H9 (cell line): ENCODE measurements at regions not wholly inside any gene's neighbourhood (a gene's known extent, or its start where the extent isn't known, plus 50 kb on each side); places are given as distances from the start of the nearest gene placed in this dataset.

Source experiments
- DNase-seq: peaks from one replicate; pipeline ENCODE4 v3.0.0-alpha.2; 2017
- H2AFZ ChIP-seq: one replicate; pipeline ENCODE4 v1.6.1; 2013; ENCODE audit warnings: mild to moderate bottlenecking, low read length, control low read depth, moderate library complexity
- H2AK5ac ChIP-seq: 2 replicates; pipeline ENCODE4 v1.6.1; 2013; ENCODE audit warnings: low read length, control low read depth, mixed read lengths; ENCODE audit not compliant: insufficient read length
- H2BK120ac ChIP-seq: one replicate; pipeline ENCODE4 v1.6.1; 2013; ENCODE audit warnings: low read depth, mild to moderate bottlenecking, low read length, control low read depth, inconsistent platforms; ENCODE audit not compliant: poor library complexity, severe bottlenecking
- H2BK12ac ChIP-seq: 2 replicates; pipeline ENCODE4 v1.6.1; 2013; ENCODE audit warnings: low read length, control low read depth, mixed read lengths, low read depth; ENCODE audit not compliant: insufficient read length
- H2BK15ac ChIP-seq: 2 replicates; pipeline ENCODE4 v1.6.1; 2013; ENCODE audit warnings: low read depth, low read length, control low read depth
- H2BK20ac ChIP-seq: one replicate; pipeline ENCODE4 v1.6.1; 2013; ENCODE audit warnings: low read depth, mild to moderate bottlenecking, low read length, control low read depth, inconsistent platforms; ENCODE audit not compliant: poor library complexity, severe bottlenecking
- H2BK5ac ChIP-seq: 2 replicates; pipeline ENCODE4 v1.6.1; 2013; ENCODE audit warnings: low read length, control low read depth, mixed read lengths; ENCODE audit not compliant: insufficient read length
- H3K14ac ChIP-seq: 2 replicates; pipeline ENCODE4 v1.6.1; 2013; ENCODE audit warnings: low read length, control low read depth; ENCODE audit not compliant: insufficient read depth
- H3K18ac ChIP-seq: 2 replicates; pipeline ENCODE4 v1.6.1; 2013; ENCODE audit warnings: low read depth, mild to moderate bottlenecking, mixed read lengths, low read length, control low read depth; ENCODE audit not compliant: insufficient read length
- H3K23ac ChIP-seq: 2 replicates; pipeline ENCODE4 v1.6.1; 2013; ENCODE audit warnings: low read length, control low read depth, mixed read lengths, low read depth; ENCODE audit not compliant: insufficient read length
- H3K23me2 ChIP-seq: 2 replicates; pipeline ENCODE4 v1.6.1; 2013; ENCODE audit warnings: low read depth, mild to moderate bottlenecking, mixed read lengths, low read length, control low read depth; ENCODE audit not compliant: insufficient read length, poor library complexity, severe bottlenecking
- H3K27ac ChIP-seq: 2 replicates; pipeline ENCODE4 v1.5.1; 2013; ENCODE audit warnings: low read length, control low read depth, mixed read lengths, low read depth; ENCODE audit not compliant: insufficient read length
- H3K27me3 ChIP-seq: 2 replicates; pipeline ENCODE4 v1.6.1; 2013; ENCODE audit warnings: low read length, control low read depth, inconsistent platforms; ENCODE audit not compliant: insufficient read depth
- H3K4ac ChIP-seq: 2 replicates; pipeline ENCODE4 v1.6.1; 2013; ENCODE audit warnings: low read depth, mild to moderate bottlenecking, control low read depth, inconsistent platforms, low read length, moderate library complexity
- H3K4me1 ChIP-seq: 2 replicates; pipeline ENCODE4 v1.6.1; 2013; ENCODE audit warnings: low read length, control low read depth, inconsistent platforms; ENCODE audit not compliant: insufficient read depth
- H3K4me2 ChIP-seq: 2 replicates; pipeline ENCODE4 v1.6.1; 2013; ENCODE audit warnings: low read length, control low read depth, mixed read lengths; ENCODE audit not compliant: insufficient read length, insufficient read depth
- H3K56ac ChIP-seq: 2 replicates; pipeline ENCODE4 v1.6.1; 2013; ENCODE audit warnings: low read depth, mild to moderate bottlenecking, mixed read lengths, low read length, control low read depth; ENCODE audit not compliant: insufficient read length
- H3K79me1 ChIP-seq: 2 replicates; pipeline ENCODE4 v1.6.1; 2013; ENCODE audit warnings: low read depth, mild to moderate bottlenecking, moderate library complexity, low read length, control low read depth, inconsistent platforms; ENCODE audit not compliant: insufficient read depth, poor library complexity, severe bottlenecking
- H3K79me2 ChIP-seq: 2 replicates; pipeline ENCODE4 v1.6.1; 2013; ENCODE audit warnings: low read length, control low read depth, inconsistent platforms; ENCODE audit not compliant: insufficient read depth
- H3K9ac ChIP-seq: 2 replicates; pipeline ENCODE4 v1.6.1; 2013; ENCODE audit warnings: low read length, control low read depth, mixed read lengths; ENCODE audit not compliant: insufficient read length; ENCODE audit errors: extremely low read depth
- H3K9me3 ChIP-seq: one replicate; pipeline ENCODE4 v1.6.1; 2013; ENCODE audit warnings: low read depth, low read length, inconsistent platforms; ENCODE audit not compliant: control insufficient read depth
- H3T11ph ChIP-seq: one replicate; pipeline ENCODE4 v1.6.1; 2013; ENCODE audit warnings: mild to moderate bottlenecking, low read length, control low read depth, inconsistent platforms
- H4K20me1 ChIP-seq: one replicate; pipeline ENCODE4 v1.6.1; 2013; ENCODE audit not compliant: control insufficient read depth, insufficient read length, insufficient read depth
- H4K5ac ChIP-seq: 2 replicates; pipeline ENCODE4 v1.6.1; 2013; ENCODE audit warnings: low read depth, mild to moderate bottlenecking, mixed read lengths, low read length, control low read depth; ENCODE audit not compliant: insufficient read length
- H4K8ac ChIP-seq: replicated peaks from 2 replicates; pipeline ENCODE4 v1.6.1; 2013; ENCODE audit warnings: low read length, control low read depth, mixed read lengths, low read depth; ENCODE audit not compliant: insufficient read length
- H4K91ac ChIP-seq: 2 replicates; pipeline ENCODE4 v1.6.1; 2013; ENCODE audit warnings: low read depth, mild to moderate bottlenecking, moderate library complexity, mixed read lengths, low read length, control low read depth; ENCODE audit not compliant: insufficient read length
- H3K27ac Mint-ChIP-seq, 3 experiments: 2 replicates in 2 of 3; 3 replicates in 1 of 3; pipeline ENCODE4 v1.8.0; 2020 to 2021; ENCODE audit warnings: mixed read lengths in 3 of 3, mild to moderate bottlenecking in 1 of 3, moderate library complexity in 1 of 3
- H3K27me3 Mint-ChIP-seq: 2 replicates; pipeline ENCODE4 v1.8.0; 2021; ENCODE audit warnings: low read depth, mild to moderate bottlenecking, moderate library complexity, mixed read lengths
- H3K36me3 Mint-ChIP-seq, 3 experiments: 2 replicates in 2 of 3; 3 replicates in 1 of 3; pipeline ENCODE4 v1.8.0; 2020 to 2021; ENCODE audit warnings: low read depth in 3 of 3, mixed read lengths in 3 of 3; ENCODE audit not compliant: insufficient read depth in 1 of 3
- H3K4me1 Mint-ChIP-seq, 2 experiments: 2 replicates each; pipeline ENCODE4 v1.8.0; 2020; ENCODE audit warnings: mixed read lengths in 2 of 2
- H3K4me3 Mint-ChIP-seq, 2 experiments: 2 replicates in 1 of 2; 3 replicates in 1 of 2; pipeline ENCODE4 v1.8.0; 2020 to 2021; ENCODE audit warnings: mild to moderate bottlenecking in 2 of 2, mixed read lengths in 2 of 2, moderate library complexity in 1 of 2
- H3K9me3 Mint-ChIP-seq, 2 experiments: 2 replicates in 1 of 2; 3 replicates in 1 of 2; pipeline ENCODE4 v1.8.0; 2020; ENCODE audit warnings: mild to moderate bottlenecking in 2 of 2, mixed read lengths in 2 of 2, moderate library complexity in 1 of 2
- TF ChIP-seq, protein P1 (sequence below): fragments of 200-600 bp; sonication (generic); conservative IDR thresholded peaks from 3 replicates; pipeline ENCODE4 v1.8.0; 2021; ENCODE audit warnings: antibody characterized with exemption, mild to moderate bottlenecking

DNA sequence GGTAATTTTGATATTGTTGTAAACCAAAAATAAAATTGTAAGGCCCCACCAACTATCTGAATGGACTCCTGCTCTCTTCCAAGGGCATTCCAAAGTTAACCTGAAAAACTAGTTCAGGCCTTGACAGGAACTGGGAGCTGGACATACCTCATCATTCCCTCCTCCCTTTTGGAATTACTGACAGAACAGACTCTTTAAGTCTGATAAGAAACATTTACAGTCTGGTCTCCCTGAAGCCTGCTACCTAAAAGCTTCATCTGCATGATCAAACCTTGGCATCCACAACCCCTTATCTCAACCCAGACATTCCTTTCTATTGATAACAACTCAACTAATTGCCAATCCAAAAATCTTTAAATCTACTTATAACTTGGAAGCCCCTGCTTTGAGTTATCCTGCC lies 123.8 kb downstream of the TLR5 start:
- Histone ChIP-seq H3K4me1 (peaks cover 15% of the 10 kb centered on the region), H2BK5ac (no peak overlapping the region), H4K5ac (no peak overlapping the region), H2BK12ac (no peak overlapping the region), H3K23ac (no peak overlapping the region), H3K18ac (no peak overlapping the region), H3K23me2 (peaks cover 5% of the 10 kb centered on the region), H3K27ac (no peak overlapping the region), H2BK20ac (no peak overlapping the region), H3K4me2 (no peak overlapping the region), H3K27me3 (no peaks in the 10 kb centered on the region), H3K56ac (no peak overlapping the region), H3K4ac (no peak overlapping the region), H4K91ac (no peak overlapping the region), H3K9me3 (no peaks in the 10 kb centered on the region), H2BK120ac (no peak overlapping the region), H3K79me1 (no peaks in the 10 kb centered on the region), H2AK5ac (no peak overlapping the region), H3K14ac (no peak overlapping the region), H3T11ph (no peak overlapping the region), H2BK15ac (no peak overlapping the region), H4K8ac (no peak overlapping the region), H4K20me1 (no peaks in the 10 kb centered on the region), H2AFZ (no peak overlapping the region), H3K9ac (no peak overlapping the region), H3K79me2 (no peaks in the 10 kb centered on the region)
- DNase-seq, result no peak
- H3K27ac Mint-ChIP-seq, result peak overlapping the region in 1 of 3 experiments; percentile 41; a peak in 2 of 7 replicates
- TF ChIP-seq, protein P1, sequence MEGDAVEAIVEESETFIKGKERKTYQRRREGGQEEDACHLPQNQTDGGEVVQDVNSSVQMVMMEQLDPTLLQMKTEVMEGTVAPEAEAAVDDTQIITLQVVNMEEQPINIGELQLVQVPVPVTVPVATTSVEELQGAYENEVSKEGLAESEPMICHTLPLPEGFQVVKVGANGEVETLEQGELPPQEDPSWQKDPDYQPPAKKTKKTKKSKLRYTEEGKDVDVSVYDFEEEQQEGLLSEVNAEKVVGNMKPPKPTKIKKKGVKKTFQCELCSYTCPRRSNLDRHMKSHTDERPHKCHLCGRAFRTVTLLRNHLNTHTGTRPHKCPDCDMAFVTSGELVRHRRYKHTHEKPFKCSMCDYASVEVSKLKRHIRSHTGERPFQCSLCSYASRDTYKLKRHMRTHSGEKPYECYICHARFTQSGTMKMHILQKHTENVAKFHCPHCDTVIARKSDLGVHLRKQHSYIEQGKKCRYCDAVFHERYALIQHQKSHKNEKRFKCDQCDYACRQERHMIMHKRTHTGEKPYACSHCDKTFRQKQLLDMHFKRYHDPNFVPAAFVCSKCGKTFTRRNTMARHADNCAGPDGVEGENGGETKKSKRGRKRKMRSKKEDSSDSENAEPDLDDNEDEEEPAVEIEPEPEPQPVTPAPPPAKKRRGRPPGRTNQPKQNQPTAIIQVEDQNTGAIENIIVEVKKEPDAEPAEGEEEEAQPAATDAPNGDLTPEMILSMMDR, result no peak
- H3K4me1 Mint-ChIP-seq, result peaks cover 45 to 70% of the 10 kb centered on the region in 2 experiments
- peaks cover 3 to 7% of the 10 kb centered on the region in 2 experiments; a peak in 4 of 5 replicates for H3K9me3 Mint-ChIP-seq
- H3K27me3 Mint-ChIP-seq, result no peaks in the 10 kb centered on the region
- no peak overlapping the region for H3K4me3 Mint-ChIP-seq
- H3K36me3 Mint-ChIP-seq, result peaks cover 47 to 90% (median 76%) of the 10 kb centered on the region in 3 experiments
